Keratinocyte (primary cell): ENCODE measurements at regions not wholly inside any gene's neighbourhood (a gene's known extent, or its start where the extent isn't known, plus 50 kb on each side); places are given as distances from the start of the nearest gene placed in this dataset.

ENCODE experiments used
- DNase-seq: peaks from one replicate; pipeline ENCODE4 v3.0.0-alpha.2; 2011; ENCODE audit warnings: low read depth, missing footprints, low spot score
- FAIRE-seq: peaks from 2 replicates; lab custom pipeline; 2011; peaks lifted over from hg19 to GRCh38; lab: Jason Lieb, UNC
- H2AFZ ChIP-seq: 2 replicates; pipeline ENCODE4 v1.6.0; 2012; ENCODE audit warnings: low read length, control low read depth, inconsistent platforms; ENCODE audit not compliant: control insufficient read depth
- H3K27ac ChIP-seq: 2 replicates; pipeline ENCODE4 v1.5.1; 2011; ENCODE audit warnings: low read length; ENCODE audit not compliant: control insufficient read depth, insufficient read depth
- H3K27me3 ChIP-seq: 3 replicates; pipeline ENCODE4 v1.6.0; 2011; ENCODE audit warnings: low read length; ENCODE audit not compliant: control insufficient read depth, insufficient read depth; ENCODE audit errors: extremely low read depth
- H3K36me3 ChIP-seq, 2 experiments: 2 replicates in 1 of 2; 3 replicates in 1 of 2; pipeline ENCODE4 v1.5.1; 2011; ENCODE audit warnings: low read length in 2 of 2, mild to moderate bottlenecking in 1 of 2; ENCODE audit not compliant: control insufficient read depth in 2 of 2, insufficient read depth in 2 of 2; ENCODE audit errors: extremely low read depth in 1 of 2
- H3K4me1 ChIP-seq: 3 replicates; pipeline ENCODE4 v1.5.1; 2011; ENCODE audit warnings: low read length; ENCODE audit not compliant: control insufficient read depth, insufficient read depth; ENCODE audit errors: extremely low read depth
- H3K4me2 ChIP-seq: 3 replicates; pipeline ENCODE4 v1.6.0; 2011; ENCODE audit warnings: low read depth, low read length; ENCODE audit not compliant: control insufficient read depth, insufficient read depth; ENCODE audit errors: extremely low read depth
- H3K4me3 ChIP-seq, 3 experiments: fragments of 200-600 bp in 1 of 3; sonication (generic) in 1 of 3; 2 replicates in 2 of 3; 3 replicates in 1 of 3; pipeline ENCODE4 v1.5.1; 2011 to 2016; ENCODE audit warnings: low read length in 3 of 3, mild to moderate bottlenecking in 3 of 3, control low read depth in 2 of 3, inconsistent platforms in 1 of 3, low read depth in 1 of 3, mixed read lengths in 1 of 3, mixed run types in 1 of 3, moderate library complexity in 1 of 3; ENCODE audit not compliant: control insufficient read depth in 2 of 3, insufficient read depth in 2 of 3; ENCODE audit errors: extremely low read depth in 1 of 3
- H3K79me2 ChIP-seq: 2 replicates; pipeline ENCODE4 v1.6.0; 2012; ENCODE audit warnings: low read length; ENCODE audit not compliant: control insufficient read depth, insufficient read depth
- H3K9ac ChIP-seq: 3 replicates; pipeline ENCODE4 v1.6.0; 2011; ENCODE audit warnings: low read length; ENCODE audit not compliant: control insufficient read depth, insufficient read depth; ENCODE audit errors: extremely low read depth
- H3K9me1 ChIP-seq: 3 replicates; pipeline ENCODE4 v1.6.0; 2011; ENCODE audit warnings: low read length; ENCODE audit not compliant: control insufficient read depth, insufficient read depth; ENCODE audit errors: extremely low read depth
- H3K9me3 ChIP-seq: 2 replicates; pipeline ENCODE4 v1.5.1; 2012; ENCODE audit warnings: low read depth, low read length; ENCODE audit not compliant: control insufficient read depth
- H4K20me1 ChIP-seq: 3 replicates; pipeline ENCODE4 v1.6.0; 2011; ENCODE audit warnings: low read length; ENCODE audit not compliant: control insufficient read depth, insufficient read depth; ENCODE audit errors: extremely low read depth
- EZH2 ChIP-seq: IDR thresholded peaks from one replicate; pipeline ENCODE4 v1.6.1; 2012; ENCODE audit warnings: inconsistent platforms, mild to moderate bottlenecking, low read length, moderate library complexity
- dilution Hi-C: fragments of 300-500 bp; cut with MboI; formaldehyde crosslinking; loops from one replicate; pipeline ENCODE4 v1.7.0; 2020; ENCODE audit warnings: low sequenced_read_pairs; ENCODE audit not compliant: extremely low pct_ligation_motif_present
- TF ChIP-seq, protein P1 (sequence below), 3 experiments: IDR thresholded peaks in 1 of 3; conservative IDR thresholded peaks in 1 of 3; optimal IDR thresholded peaks in 1 of 3; 2 replicates in 2 of 3; 3 replicates in 1 of 3; pipeline versions ENCODE3 to v1.5.1; 2011; ENCODE audit warnings: low read length in 3 of 3, mild to moderate bottlenecking in 3 of 3, moderate library complexity in 2 of 3, control low read depth in 1 of 3, inconsistent platforms in 1 of 3; ENCODE audit not compliant: insufficient read depth in 2 of 3; ENCODE audit errors: extremely low read depth in 1 of 3

DNA sequence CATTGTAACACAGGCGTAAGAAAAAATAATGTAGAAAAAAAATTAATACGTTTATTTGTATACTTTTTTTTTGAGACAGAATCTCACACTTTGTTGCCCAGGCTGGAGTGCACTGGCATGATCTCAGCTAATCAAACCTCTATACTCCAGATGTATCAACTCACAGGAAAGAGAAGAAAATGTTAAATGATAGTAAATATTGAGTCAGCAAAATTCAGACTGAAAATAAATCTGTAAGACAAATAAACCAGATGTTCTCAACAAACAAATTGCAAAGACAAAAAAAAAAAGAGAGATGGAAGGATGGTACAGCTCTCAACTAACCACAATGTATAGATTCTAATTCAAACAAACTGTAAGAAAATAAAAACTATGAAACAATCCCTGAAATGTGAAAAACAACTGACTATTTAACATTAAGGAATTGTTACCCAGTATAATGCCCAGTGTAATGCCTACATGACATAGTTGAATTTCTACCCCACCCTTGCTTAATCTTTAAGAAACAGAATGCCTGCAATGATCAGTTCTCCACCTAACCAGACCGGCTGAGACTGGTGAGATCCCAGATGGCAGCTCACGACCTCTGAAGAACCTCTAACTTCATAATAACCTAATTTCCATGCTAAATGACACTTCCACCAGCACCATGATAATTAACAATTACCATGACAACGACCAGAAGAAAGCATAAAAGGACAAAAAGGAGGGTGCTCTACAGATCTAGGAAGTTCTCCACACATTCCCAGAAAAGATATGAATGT is 272.0 kb upstream of the GNAI1 start:
- Histone ChIP-seq H3K4me3 (no peak overlapping the region), H3K9me1 (no peaks in the 10 kb centered on the region), H3K4me1 (no peaks in the 10 kb centered on the region), H3K4me2 (no peak overlapping the region), H3K27ac (no peak overlapping the region), H3K27me3 (no peaks in the 10 kb centered on the region), H3K79me2 (no peaks in the 10 kb centered on the region), H3K36me3 (no peaks in the 10 kb centered on the region), H4K20me1 (no peaks in the 10 kb centered on the region), H2AFZ (no peak overlapping the region), H3K9ac (no peak overlapping the region), H3K9me3 (no peaks in the 10 kb centered on the region)
- dilution Hi-C loops = no loop called here
- no peak for TF ChIP-seq EZH2
- TF ChIP-seq, protein P1, sequence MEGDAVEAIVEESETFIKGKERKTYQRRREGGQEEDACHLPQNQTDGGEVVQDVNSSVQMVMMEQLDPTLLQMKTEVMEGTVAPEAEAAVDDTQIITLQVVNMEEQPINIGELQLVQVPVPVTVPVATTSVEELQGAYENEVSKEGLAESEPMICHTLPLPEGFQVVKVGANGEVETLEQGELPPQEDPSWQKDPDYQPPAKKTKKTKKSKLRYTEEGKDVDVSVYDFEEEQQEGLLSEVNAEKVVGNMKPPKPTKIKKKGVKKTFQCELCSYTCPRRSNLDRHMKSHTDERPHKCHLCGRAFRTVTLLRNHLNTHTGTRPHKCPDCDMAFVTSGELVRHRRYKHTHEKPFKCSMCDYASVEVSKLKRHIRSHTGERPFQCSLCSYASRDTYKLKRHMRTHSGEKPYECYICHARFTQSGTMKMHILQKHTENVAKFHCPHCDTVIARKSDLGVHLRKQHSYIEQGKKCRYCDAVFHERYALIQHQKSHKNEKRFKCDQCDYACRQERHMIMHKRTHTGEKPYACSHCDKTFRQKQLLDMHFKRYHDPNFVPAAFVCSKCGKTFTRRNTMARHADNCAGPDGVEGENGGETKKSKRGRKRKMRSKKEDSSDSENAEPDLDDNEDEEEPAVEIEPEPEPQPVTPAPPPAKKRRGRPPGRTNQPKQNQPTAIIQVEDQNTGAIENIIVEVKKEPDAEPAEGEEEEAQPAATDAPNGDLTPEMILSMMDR (optimal IDR thresholded peaks at IDR 0.05 in 1 of 3, IDR thresholded peaks at IDR 0.05 in 1 of 3, conservative IDR thresholded peaks at IDR 0.05 in 1 of 3; ENCODE audit: extremely low read depth in 1 of 3, insufficient read depth in 2 of 3, low read length in 3 of 3) = no peak
- FAIRE-seq (no peak), DNase-seq (no peak)

DNA sequence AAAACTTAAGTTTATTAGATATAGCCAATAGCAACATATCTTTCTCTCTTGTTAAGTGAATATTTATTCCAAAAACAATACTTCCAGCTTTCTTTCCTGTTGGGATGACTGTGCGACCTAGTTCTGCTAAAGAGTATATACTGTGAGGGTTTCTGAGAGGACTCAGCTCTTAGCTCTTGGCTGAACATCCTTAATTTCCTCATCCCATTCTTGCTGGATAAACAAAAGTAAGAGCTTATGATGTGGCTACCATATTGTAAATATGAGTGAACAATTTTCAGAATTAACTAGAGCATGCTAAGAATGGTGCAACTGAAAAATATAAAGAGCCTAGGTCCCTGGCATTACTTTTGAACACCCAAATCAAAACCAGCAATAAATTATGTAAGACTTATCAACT is 279.5 kb upstream of the GNAI1 start:
- no peak overlapping the region for H3K27ac ChIP-seq
- TF ChIP-seq, protein P1 (optimal IDR thresholded peaks at IDR 0.05 in 1 of 3, IDR thresholded peaks at IDR 0.05 in 1 of 3, conservative IDR thresholded peaks at IDR 0.05 in 1 of 3; ENCODE audit: extremely low read depth in 1 of 3, insufficient read depth in 2 of 3, low read length in 3 of 3) = no peak
- no peak for TF ChIP-seq EZH2
- H2AFZ ChIP-seq = no peak overlapping the region
- H3K9me1 ChIP-seq = no peaks in the 10 kb centered on the region
- H3K4me1 ChIP-seq = no peaks in the 10 kb centered on the region
- no peak for DNase-seq
- H3K9me3 ChIP-seq = no peaks in the 10 kb centered on the region
- no peak overlapping the region for H3K4me2 ChIP-seq
- no peaks in the 10 kb centered on the region for H4K20me1 ChIP-seq
- dilution Hi-C loops = no loop called here
- H3K4me3 ChIP-seq = no peak overlapping the region
- no peaks in the 10 kb centered on the region for H3K79me2 ChIP-seq
- no peaks in the 10 kb centered on the region for H3K36me3 ChIP-seq
- no peaks in the 10 kb centered on the region for H3K27me3 ChIP-seq
- H3K9ac ChIP-seq = no peak overlapping the region
- FAIRE-seq = no peak
